ENCODE measurements at regions not wholly inside any gene's neighbourhood (a gene's known extent, or its start where the extent isn't known, plus 50 kb on each side); places are given as distances from the start of the nearest gene placed in this dataset.

DNA sequence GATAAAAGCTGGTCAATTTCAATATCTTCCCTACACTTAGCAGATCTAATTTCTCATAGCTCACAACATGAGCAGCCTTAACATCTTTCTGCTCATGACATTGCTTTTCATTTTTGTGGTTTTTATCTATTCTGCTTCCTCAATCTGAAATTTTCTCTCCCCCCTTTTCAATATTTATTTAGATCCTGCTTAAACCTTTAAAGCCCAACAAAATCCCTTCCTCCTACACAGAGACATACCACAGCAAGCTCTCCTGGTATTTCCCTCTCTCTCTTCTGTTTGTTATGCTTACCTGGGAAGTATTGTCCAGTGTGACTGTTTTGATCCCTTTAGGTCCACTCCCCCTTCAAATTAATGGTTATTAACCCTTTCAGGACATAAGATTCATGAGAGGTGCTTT is 582.5 kb downstream of the RFPL4B start:
- Histone ChIP-seq H3F3A (replicated peaks; ENCODE audit: low read depth) (no peaks in the 10 kb centered on the region), H3K36me3 (ENCODE audit: insufficient read depth) (no peaks in the 10 kb centered on the region), H3K9me2 (ENCODE audit: insufficient read depth) (peaks cover 6% of the 10 kb centered on the region; the same call in 1 of the 2 replicates), H2AFZ (no peak overlapping the region), H3K4me2 (no peak overlapping the region), H3K79me2 (replicated peaks; ENCODE audit: insufficient read depth) (no peaks in the 10 kb centered on the region), H3K27ac (ENCODE audit: low read depth) (no peak overlapping the region), H3K27me3 (ENCODE audit: insufficient read depth) (no peaks in the 10 kb centered on the region), H3K4me1 (ENCODE audit: insufficient read depth) (peaks cover 18% of the 10 kb centered on the region), H3K4me3 (no peak overlapping the region), H4K20me1 (replicated peaks; ENCODE audit: insufficient read depth) (no peaks in the 10 kb centered on the region)
- Mint-ChIP-seq H3K9me3 (no peaks in the 10 kb centered on the region), H3K4me3 (no peak overlapping the region), H3K36me3 (ENCODE audit: low read depth) (no peaks in the 10 kb centered on the region), H3K27me3 (ENCODE audit: insufficient read depth, low read depth, poor library complexity) (no peaks in the 10 kb centered on the region), H3K4me1 (peaks cover 13% of the 10 kb centered on the region), H3K27ac (peak overlapping the region; percentile 38; the same call in 1 of the 2 replicates)
- TF ChIP-seq, protein P1, sequence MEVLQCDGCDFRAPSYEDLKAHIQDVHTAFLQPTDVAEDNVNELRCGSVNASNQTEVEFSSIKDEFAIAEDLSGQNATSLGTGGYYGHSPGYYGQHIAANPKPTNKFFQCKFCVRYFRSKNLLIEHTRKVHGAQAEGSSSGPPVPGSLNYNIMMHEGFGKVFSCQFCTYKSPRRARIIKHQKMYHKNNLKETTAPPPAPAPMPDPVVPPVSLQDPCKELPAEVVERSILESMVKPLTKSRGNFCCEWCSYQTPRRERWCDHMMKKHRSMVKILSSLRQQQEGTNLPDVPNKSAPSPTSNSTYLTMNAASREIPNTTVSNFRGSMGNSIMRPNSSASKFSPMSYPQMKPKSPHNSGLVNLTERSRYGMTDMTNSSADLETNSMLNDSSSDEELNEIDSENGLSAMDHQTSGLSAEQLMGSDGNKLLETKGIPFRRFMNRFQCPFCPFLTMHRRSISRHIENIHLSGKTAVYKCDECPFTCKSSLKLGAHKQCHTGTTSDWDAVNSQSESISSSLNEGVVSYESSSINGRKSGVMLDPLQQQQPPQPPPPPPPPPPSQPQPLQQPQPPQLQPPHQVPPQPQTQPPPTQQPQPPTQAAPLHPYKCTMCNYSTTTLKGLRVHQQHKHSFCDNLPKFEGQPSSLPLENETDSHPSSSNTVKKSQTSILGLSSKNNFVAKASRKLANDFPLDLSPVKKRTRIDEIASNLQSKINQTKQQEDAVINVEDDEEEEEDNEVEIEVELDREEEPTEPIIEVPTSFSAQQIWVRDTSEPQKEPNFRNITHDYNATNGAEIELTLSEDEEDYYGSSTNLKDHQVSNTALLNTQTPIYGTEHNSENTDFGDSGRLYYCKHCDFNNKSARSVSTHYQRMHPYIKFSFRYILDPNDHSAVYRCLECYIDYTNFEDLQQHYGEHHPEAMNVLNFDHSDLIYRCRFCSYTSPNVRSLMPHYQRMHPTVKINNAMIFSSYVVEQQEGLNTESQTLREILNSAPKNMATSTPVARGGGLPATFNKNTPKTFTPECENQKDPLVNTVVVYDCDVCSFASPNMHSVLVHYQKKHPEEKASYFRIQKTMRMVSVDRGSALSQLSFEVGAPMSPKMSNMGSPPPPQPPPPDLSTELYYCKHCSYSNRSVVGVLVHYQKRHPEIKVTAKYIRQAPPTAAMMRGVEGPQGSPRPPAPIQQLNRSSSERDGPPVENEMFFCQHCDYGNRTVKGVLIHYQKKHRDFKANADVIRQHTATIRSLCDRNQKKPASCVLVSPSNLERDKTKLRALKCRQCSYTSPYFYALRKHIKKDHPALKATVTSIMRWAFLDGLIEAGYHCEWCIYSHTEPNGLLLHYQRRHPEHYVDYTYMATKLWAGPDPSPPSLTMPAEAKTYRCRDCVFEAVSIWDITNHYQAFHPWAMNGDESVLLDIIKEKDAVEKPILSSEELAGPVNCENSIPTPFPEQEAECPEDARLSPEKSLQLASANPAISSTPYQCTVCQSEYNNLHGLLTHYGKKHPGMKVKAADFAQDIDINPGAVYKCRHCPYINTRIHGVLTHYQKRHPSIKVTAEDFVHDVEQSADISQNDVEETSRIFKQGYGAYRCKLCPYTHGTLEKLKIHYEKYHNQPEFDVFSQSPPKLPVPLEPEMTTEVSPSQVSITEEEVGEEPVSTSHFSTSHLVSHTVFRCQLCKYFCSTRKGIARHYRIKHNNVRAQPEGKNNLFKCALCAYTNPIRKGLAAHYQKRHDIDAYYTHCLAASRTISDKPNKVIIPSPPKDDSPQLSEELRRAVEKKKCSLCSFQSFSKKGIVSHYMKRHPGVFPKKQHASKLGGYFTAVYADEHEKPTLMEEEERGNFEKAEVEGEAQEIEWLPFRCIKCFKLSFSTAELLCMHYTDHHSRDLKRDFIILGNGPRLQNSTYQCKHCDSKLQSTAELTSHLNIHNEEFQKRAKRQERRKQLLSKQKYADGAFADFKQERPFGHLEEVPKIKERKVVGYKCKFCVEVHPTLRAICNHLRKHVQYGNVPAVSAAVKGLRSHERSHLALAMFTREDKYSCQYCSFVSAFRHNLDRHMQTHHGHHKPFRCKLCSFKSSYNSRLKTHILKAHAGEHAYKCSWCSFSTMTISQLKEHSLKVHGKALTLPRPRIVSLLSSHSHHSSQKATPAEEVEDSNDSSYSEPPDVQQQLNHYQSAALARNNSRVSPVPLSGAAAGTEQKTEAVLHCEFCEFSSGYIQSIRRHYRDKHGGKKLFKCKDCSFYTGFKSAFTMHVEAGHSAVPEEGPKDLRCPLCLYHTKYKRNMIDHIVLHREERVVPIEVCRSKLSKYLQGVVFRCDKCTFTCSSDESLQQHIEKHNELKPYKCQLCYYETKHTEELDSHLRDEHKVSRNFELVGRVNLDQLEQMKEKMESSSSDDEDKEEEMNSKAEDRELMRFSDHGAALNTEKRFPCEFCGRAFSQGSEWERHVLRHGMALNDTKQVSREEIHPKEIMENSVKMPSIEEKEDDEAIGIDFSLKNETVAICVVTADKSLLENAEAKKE (CRISPR knock-in tag; IDR thresholded peaks at IDR 0.05) = no peak
- DNase-seq (ENCODE audit: low spot score) (peak; percentile 37), ATAC-seq (peak; percentile 76)

DNA sequence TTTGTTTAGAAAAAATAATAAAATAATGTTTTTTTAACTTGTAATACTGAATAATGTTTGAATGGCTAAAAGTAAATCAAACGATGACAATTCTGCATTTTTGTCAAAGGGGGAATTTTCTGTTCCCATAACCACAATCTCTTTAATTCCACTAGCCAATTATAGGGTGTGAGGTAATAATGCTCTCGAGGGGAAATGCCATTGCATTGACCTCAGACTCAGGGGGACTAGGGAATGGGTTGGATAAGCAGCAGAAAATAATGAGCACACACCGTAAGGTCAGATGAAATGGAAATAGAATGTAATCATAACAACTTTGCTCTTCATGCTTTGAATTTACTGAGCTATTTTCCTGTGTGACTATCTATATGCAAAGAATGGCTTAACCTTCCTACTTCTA is 584.7 kb downstream of the RFPL4B start:
- peaks cover 13% of the 10 kb centered on the region for H3K4me1 Mint-ChIP-seq
- TF ChIP-seq ZNF331 (CRISPR knock-in tag; IDR thresholded peaks at IDR 0.05; ENCODE audit: low read depth) (no peak), EZH2 (IDR thresholded peaks at IDR 0.05; ENCODE audit: low read depth, unreplicated experiment) (no peak)
- ATAC-seq (no peak), DNase-seq (ENCODE audit: low spot score) (no peak)
- Histone ChIP-seq H3K79me2 (replicated peaks; ENCODE audit: insufficient read depth) (no peaks in the 10 kb centered on the region), H3K9me2 (ENCODE audit: insufficient read depth) (peaks cover under 1% of the 10 kb centered on the region; the same call in 1 of the 2 replicates), H3K27ac (ENCODE audit: low read depth) (no peak overlapping the region), H3K4me2 (no peak overlapping the region), H3K4me3 (no peak overlapping the region), H2AFZ (no peak overlapping the region), H3K27me3 (ENCODE audit: insufficient read depth) (no peaks in the 10 kb centered on the region), H4K20me1 (replicated peaks; ENCODE audit: insufficient read depth) (no peaks in the 10 kb centered on the region), H3K36me3 (ENCODE audit: insufficient read depth) (no peaks in the 10 kb centered on the region), H3F3A (replicated peaks; ENCODE audit: low read depth) (no peaks in the 10 kb centered on the region), H3K4me1 (ENCODE audit: insufficient read depth) (peaks cover 22% of the 10 kb centered on the region)
- H3K27ac Mint-ChIP-seq = no peak overlapping the region
- H3K9me3 Mint-ChIP-seq = no peaks in the 10 kb centered on the region
- no peak overlapping the region for H3K4me3 Mint-ChIP-seq
- no peaks in the 10 kb centered on the region for H3K27me3 Mint-ChIP-seq (ENCODE audit: insufficient read depth, low read depth, poor library complexity)
- H3K36me3 Mint-ChIP-seq (ENCODE audit: low read depth) = no peaks in the 10 kb centered on the region
